ENCODE measurements at regions not wholly inside any gene's neighbourhood (a gene's known extent, or its start where the extent isn't known, plus 50 kb on each side); places are given as distances from the start of the nearest gene placed in this dataset.
A peak's percentile ranks its signal among the peaks of the same experiment; 100 is the strongest.

GRCh38 chr1:57922130-57922529, 498.3 kb upstream of the DAB1 start:
- H3K27me3 ChIP-seq (ENCODE audit: control insufficient read depth, insufficient read depth, low read length): no peaks in the 10 kb centered on the region
- H3K27ac ChIP-seq (ENCODE audit: insufficient read depth, low read length): no peak overlapping the region
- no peaks in the 10 kb centered on the region for H3K36me3 ChIP-seq (ENCODE audit: control insufficient read depth, insufficient read depth, low read length)
- H3K4me2 ChIP-seq (ENCODE audit: extremely low read depth, insufficient read depth, low read length): no peak overlapping the region
- no peak overlapping the region for H3K4me3 ChIP-seq (replicated peaks in 1 of 4; ENCODE audit: control extremely low read depth in 1 of 4, insufficient read depth in 1 of 4, low read depth in 3 of 4, low read length in 4 of 4)
- H3K9ac ChIP-seq (ENCODE audit: insufficient read depth, low read length): no peak overlapping the region
- TF ChIP-seq EZH2 (IDR thresholded peaks at IDR 0.05; ENCODE audit: low read length, missing control alignments) (no peak), CTCF (conservative IDR thresholded peaks at IDR 0.05 in 1 of 2, IDR thresholded peaks at IDR 0.05 in 1 of 2; ENCODE audit: low read depth in 1 of 2, low read length in 2 of 2) (no peak)
- no peak for DNase-seq (ENCODE audit: low read depth in 2 of 2)
- no peaks in the 10 kb centered on the region for H3K9me3 ChIP-seq (ENCODE audit: control insufficient read depth, insufficient read depth, low read depth, low read length)
- H4K20me1 ChIP-seq (ENCODE audit: control insufficient read depth, extremely low read depth, insufficient read depth, low read length): no peaks in the 10 kb centered on the region
- H3K4me1 ChIP-seq (ENCODE audit: control insufficient read depth, extremely low read depth, insufficient read depth, low read length): no peaks in the 10 kb centered on the region
- H3K79me2 ChIP-seq (ENCODE audit: control insufficient read depth, insufficient read depth, low read length): no peaks in the 10 kb centered on the region
- no peak overlapping the region for H2AFZ ChIP-seq (ENCODE audit: low read length)

- Histone ChIP-seq H3K27me3 (ENCODE audit: control insufficient read depth, insufficient read depth, low read length) (no peaks in the 10 kb centered on the region), H3K79me2 (ENCODE audit: control insufficient read depth, insufficient read depth, low read length) (no peaks in the 10 kb centered on the region), H3K4me3 (replicated peaks in 1 of 4; ENCODE audit: control extremely low read depth in 1 of 4, insufficient read depth in 1 of 4, low read depth in 3 of 4, low read length in 4 of 4) (no peak overlapping the region), H3K4me2 (ENCODE audit: extremely low read depth, insufficient read depth, low read length) (no peak overlapping the region), H4K20me1 (ENCODE audit: control insufficient read depth, extremely low read depth, insufficient read depth, low read length) (no peaks in the 10 kb centered on the region), H3K9me3 (ENCODE audit: control insufficient read depth, insufficient read depth, low read depth, low read length) (no peaks in the 10 kb centered on the region), H2AFZ (ENCODE audit: low read length) (no peak overlapping the region), H3K27ac (ENCODE audit: insufficient read depth, low read length) (no peak overlapping the region), H3K36me3 (ENCODE audit: control insufficient read depth, insufficient read depth, low read length) (no peaks in the 10 kb centered on the region), H3K4me1 (ENCODE audit: control insufficient read depth, extremely low read depth, insufficient read depth, low read length) (no peaks in the 10 kb centered on the region), H3K9ac (ENCODE audit: insufficient read depth, low read length) (no peak overlapping the region)
- TF ChIP-seq CTCF (conservative IDR thresholded peaks at IDR 0.05 in 1 of 2, IDR thresholded peaks at IDR 0.05 in 1 of 2; ENCODE audit: low read depth in 1 of 2, low read length in 2 of 2) (no peak), EZH2 (IDR thresholded peaks at IDR 0.05; ENCODE audit: low read length, missing control alignments) (no peak)
- DNase-seq (ENCODE audit: low read depth in 2 of 2): peak in 1 of 2 donors; percentile 27
These were observed 492.2 kb upstream of the DAB1 start for GRCh38 chr1:57916041-57916440.

- Histone ChIP-seq H3K9ac (ENCODE audit: insufficient read depth, low read length) (no peak overlapping the region), H3K4me2 (ENCODE audit: extremely low read depth, insufficient read depth, low read length) (no peak overlapping the region), H3K36me3 (ENCODE audit: control insufficient read depth, insufficient read depth, low read length) (no peaks in the 10 kb centered on the region), H3K9me3 (ENCODE audit: control insufficient read depth, insufficient read depth, low read depth, low read length) (no peaks in the 10 kb centered on the region), H4K20me1 (ENCODE audit: control insufficient read depth, extremely low read depth, insufficient read depth, low read length) (no peaks in the 10 kb centered on the region), H2AFZ (ENCODE audit: low read length) (no peak overlapping the region), H3K27ac (ENCODE audit: insufficient read depth, low read length) (no peak overlapping the region), H3K4me3 (replicated peaks in 1 of 4; ENCODE audit: control extremely low read depth in 1 of 4, insufficient read depth in 1 of 4, low read depth in 3 of 4, low read length in 4 of 4) (no peak overlapping the region), H3K79me2 (ENCODE audit: control insufficient read depth, insufficient read depth, low read length) (no peaks in the 10 kb centered on the region), H3K27me3 (ENCODE audit: control insufficient read depth, insufficient read depth, low read length) (no peaks in the 10 kb centered on the region), H3K4me1 (ENCODE audit: control insufficient read depth, extremely low read depth, insufficient read depth, low read length) (no peaks in the 10 kb centered on the region)
- no peak for DNase-seq (ENCODE audit: low read depth in 2 of 2)
- no peak for TF ChIP-seq EZH2 (IDR thresholded peaks at IDR 0.05; ENCODE audit: low read length, missing control alignments)
- no peak for TF ChIP-seq CTCF (conservative IDR thresholded peaks at IDR 0.05 in 1 of 2, IDR thresholded peaks at IDR 0.05 in 1 of 2; ENCODE audit: low read depth in 1 of 2, low read length in 2 of 2)
These were observed 487.6 kb upstream of the DAB1 start for GRCh38 chr1:57911427-57911826.
